GM19351 (cell line): ENCODE measurements at regions not wholly inside any gene's neighbourhood (a gene's known extent, or its start where the extent isn't known, plus 50 kb on each side); places are given as distances from the start of the nearest gene placed in this dataset.
"Not testable (repeated sequence)": the region's sequence is repeated elsewhere in the genome, so short reads cannot be mapped to it uniquely, and the experiment has no call there.

Source experiments
- ATAC-seq: cut with Tn5 transposase; IDR thresholded peaks from one replicate; pipeline ENCODE4 v1.9.1; 2021; ENCODE audit warnings: mild to moderate bottlenecking, moderate library complexity; ENCODE audit not compliant: unreplicated experiment

- no peak for ATAC-seq
Measured at GRCh38 chr20:50354721-50355589, 155.2 kb upstream of the PTPN1 start.

GRCh38 chr20:50355590-50356524 lies 154.3 kb upstream of the PTPN1 start:
- no peak for ATAC-seq

DNA sequence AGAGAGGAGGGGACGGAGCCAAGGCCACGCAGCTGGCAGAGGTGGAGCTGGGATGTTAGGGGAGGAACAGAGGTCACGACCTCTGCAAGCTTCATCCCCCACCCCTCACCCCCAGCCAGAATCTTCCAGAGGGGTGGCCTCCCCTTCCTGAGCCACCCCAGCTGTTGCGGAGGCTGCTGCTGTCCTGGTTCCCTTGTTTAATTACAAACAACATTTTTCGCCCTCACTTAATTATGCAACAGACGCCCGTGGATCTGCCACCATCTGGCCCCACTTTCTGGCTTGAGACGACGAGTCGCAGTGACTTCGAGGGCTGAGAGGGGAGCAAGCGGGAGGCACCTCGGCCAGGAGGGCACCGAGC lies 153.7 kb upstream of the PTPN1 start:
- no peak for ATAC-seq

DNA sequence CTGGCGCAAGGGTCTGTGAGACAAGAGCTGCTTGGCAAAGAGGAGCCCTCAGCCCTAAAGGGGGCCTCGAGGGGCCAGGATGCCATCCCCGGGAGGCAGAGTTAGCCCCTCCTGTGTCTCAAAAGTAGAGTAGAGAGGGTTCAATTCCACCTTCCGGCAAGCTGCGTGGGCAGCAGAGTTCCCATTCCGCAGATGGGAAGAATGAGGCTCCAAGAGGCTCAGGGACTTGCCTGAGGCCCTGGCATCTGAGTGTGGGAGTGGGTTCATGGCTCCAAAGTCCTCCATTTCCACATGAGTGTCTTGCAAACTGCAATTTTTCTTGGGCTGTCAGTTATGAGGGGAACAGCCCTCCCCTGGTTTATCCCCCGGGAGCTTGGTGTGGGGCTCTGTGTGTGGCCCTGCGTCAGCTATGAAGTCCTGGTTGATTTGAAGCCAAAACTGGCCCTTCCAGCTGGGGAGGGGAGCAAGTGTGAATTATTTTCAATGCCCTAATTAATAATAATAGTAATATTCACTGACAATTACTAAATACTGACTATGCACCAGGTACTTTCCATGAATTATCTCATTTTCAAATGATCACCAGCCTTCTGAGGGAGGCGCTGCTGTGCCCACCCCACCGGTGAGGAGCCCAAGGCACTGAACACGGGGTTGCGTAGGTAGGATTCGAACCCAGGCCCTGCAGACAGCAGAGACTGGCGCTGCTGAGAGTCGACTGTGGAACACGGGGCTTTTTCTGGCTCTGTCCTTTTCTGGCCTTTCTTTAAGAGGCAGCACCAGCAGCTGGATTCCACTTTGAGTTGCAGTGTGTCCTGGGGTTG lies 153.0 kb upstream of the PTPN1 start:
- ATAC-seq: no peak

GRCh38 chr20:50357783-50358161 lies 152.4 kb upstream of the PTPN1 start:
- ATAC-seq: no peak

- ATAC-seq: no peak
Measured at GRCh38 chr20:50358166-50358565, 152.0 kb upstream of the PTPN1 start.

GRCh38 chr20:50358971-50359370 lies 151.2 kb upstream of the PTPN1 start:
- ATAC-seq: no peak

DNA sequence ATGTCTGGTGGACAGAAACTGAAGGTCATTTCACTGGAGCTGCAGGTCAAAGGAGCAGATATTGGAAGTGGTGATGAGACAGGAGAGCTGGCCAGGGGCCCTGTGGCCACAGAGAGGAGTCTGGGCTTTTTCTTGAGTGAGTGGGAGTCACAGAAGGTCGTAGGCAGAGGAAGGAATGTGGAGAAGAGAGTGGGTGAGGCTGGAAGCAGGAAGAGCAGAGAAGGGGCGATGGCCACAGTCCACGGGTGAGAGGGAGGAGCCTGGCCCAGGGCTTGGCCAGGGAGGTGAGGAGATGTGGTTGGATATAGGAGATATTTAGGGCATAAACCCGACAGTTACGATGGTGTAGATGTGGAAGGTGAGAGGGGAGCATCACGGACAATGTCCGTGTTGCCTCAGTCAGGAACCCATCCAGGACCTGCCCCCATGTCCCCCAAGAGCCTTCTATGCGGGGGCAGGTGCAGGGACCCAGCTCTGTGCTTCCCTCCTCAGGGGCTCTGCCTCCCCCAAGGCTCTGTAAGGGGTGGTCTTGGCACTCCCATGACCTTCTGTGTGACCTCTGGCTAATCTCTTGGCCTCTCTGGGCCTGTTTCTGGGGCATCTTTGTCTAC lies 150.5 kb upstream of the PTPN1 start:
- ATAC-seq: no peak

GRCh38 chr20:50360218-50360672 lies 149.9 kb upstream of the PTPN1 start:
- no peak for ATAC-seq

GRCh38 chr20:50360921-50361320 lies 149.3 kb upstream of the PTPN1 start:
- ATAC-seq: no peak

DNA sequence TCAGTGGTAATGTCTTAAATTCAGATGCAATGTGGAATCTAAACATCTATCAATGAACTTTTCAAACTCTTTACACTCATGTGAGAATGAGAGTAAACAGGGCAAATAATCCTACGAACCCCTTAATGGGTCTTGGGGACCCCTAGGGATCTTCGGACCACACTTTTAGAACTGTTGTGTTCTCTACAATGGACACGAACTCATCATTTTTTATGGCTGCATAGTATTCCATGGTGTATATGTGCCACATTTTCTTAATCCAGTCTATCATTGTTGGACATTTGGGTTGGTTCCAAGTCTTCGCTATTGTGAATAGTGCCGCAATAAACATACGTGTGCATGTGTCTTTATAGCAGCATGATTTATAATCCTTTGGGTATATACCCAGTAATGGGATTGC lies 148.0 kb upstream of the PTPN1 start:
- not testable (repeated sequence) for ATAC-seq

GRCh38 chr20:50363027-50363426 lies 147.2 kb upstream of the PTPN1 start:
- ATAC-seq: no peak

DNA sequence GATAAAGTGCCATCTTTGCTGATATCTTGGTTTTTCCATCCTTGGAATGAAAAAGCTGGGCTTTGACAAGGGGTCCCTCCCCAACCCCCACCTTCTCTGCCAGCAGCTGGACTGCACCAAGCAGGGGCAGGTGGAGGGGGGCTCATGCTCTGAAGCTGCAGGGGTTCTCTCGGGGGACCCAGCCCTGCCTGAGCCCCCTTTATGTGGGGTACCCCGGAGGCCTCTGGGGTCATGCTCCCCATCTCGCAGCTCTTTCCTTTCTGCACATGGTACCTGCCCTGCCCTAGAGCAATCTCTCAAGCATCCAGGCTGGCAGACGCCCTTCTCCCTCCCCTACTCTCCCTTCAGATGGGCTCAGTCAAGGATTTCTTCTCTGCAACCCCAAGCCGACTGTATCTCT lies 146.7 kb upstream of the PTPN1 start:
- ATAC-seq: no peak

- no peak for ATAC-seq
Measured at GRCh38 chr20:50364542-50364941, 145.6 kb upstream of the PTPN1 start.

GRCh38 chr20:50366270-50367103 lies 143.7 kb upstream of the PTPN1 start:
- ATAC-seq: no peak

GRCh38 chr20:50367104-50367674 lies 143.0 kb upstream of the PTPN1 start:
- no peak for ATAC-seq

DNA sequence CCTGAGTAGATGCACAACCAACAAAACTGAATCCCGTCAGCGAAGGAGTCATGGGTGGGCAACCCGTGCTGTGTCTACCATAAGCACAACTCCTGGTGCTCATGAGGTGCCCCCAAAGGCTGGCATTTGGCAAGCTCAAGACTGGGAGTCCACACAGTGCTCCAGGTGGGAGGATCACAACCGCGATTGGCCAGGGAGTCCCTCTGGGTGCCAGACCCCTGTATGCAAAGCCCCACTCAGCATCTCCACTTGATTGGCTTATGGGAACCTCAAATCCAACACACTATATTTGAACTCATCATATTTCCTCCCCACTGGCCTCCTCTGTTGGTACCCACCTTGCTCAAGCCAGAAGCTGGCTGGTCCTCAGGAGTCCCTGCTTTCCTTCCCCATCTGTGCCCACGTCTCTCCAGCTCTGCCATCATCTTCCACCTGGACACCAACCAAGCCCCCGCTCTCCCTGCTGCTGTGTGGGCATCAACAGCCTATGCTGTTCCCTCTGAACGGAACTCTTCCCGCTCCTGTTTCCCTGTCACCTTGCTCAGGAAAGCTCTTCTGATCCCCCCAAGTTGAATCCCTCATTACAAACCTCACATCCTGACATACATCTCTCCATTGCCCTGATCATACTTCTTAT lies 142.3 kb upstream of the PTPN1 start:
- ATAC-seq: no peak

- ATAC-seq: no peak
Measured at GRCh38 chr20:50368386-50368785, 141.8 kb upstream of the PTPN1 start.

DNA sequence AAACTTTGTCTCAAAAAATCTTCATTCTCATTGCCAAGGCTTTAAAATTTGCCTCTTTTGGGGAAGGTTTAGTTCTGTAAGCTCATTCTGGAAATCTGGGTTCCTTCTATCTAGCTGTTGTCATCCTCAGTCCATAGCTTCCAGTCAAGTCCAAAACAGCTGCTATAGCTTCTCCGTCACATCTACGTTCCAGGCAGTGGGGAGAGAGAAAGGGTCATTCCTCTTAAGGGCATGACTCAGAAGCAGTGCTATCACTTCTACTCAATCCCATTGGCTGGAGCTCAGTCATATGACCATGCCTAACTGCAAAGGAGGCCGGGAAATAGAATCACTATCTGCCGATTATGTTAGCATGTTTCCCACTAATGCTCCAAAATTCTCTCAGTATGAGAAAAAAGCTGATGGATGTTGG lies 141.4 kb upstream of the PTPN1 start:
- no peak for ATAC-seq
